ENCODE measurements at regions not wholly inside any gene's neighbourhood (a gene's known extent, or its start where the extent isn't known, plus 50 kb on each side); places are given as distances from the start of the nearest gene placed in this dataset.

- H3K27ac ChIP-seq (ENCODE audit: low read depth, low read length): no peak overlapping the region
- H3K9ac ChIP-seq (ENCODE audit: low read length): no peak overlapping the region
- no peaks in the 10 kb centered on the region for H4K20me1 ChIP-seq (ENCODE audit: low read depth, low read length)
- no peak overlapping the region for H2AFZ ChIP-seq (ENCODE audit: low read depth, low read length, severe bottlenecking)
- no peaks in the 10 kb centered on the region for H3K9me2 ChIP-seq (replicated peaks; ENCODE audit: insufficient read depth, low read length)
- no peak overlapping the region for H3K4me2 ChIP-seq (ENCODE audit: low read depth, low read length, poor library complexity, severe bottlenecking)
- H3K9me3 ChIP-seq (ENCODE audit: insufficient read depth, low read length): peaks cover 13% of the 10 kb centered on the region; the same call in 1 of the 2 replicates
- no peaks in the 10 kb centered on the region for H3F3A ChIP-seq (ENCODE audit: insufficient read depth)
- H3K79me2 ChIP-seq (ENCODE audit: insufficient read depth, low read length): no peaks in the 10 kb centered on the region
- TF ChIP-seq CTCF (IDR thresholded peaks at IDR 0.05; ENCODE audit: insufficient read depth, low read length, poor library complexity, severe bottlenecking): no peak
- no peaks in the 10 kb centered on the region for H3K27me3 ChIP-seq (ENCODE audit: low read length)
- H3K4me3 ChIP-seq (ENCODE audit: insufficient read depth, low read length, poor library complexity, severe bottlenecking): no peak overlapping the region
- H3K36me3 ChIP-seq (ENCODE audit: low read length): 0 out of 2 replicates have a peak, but pooled peaks cover 3% of the 10 kb centered on the region
Measured at GRCh38 chr11:70747285-70747684, 349.0 kb downstream of the CTTN start.

GRCh38 chr11:70747921-70748320 lies 349.6 kb downstream of the CTTN start:
- no peaks in the 10 kb centered on the region for H4K20me1 ChIP-seq (ENCODE audit: low read depth, low read length)
- H3K4me3 ChIP-seq (ENCODE audit: insufficient read depth, low read length, poor library complexity, severe bottlenecking): no peak overlapping the region
- no peak overlapping the region for H3K4me2 ChIP-seq (ENCODE audit: low read depth, low read length, poor library complexity, severe bottlenecking)
- no peaks in the 10 kb centered on the region for H3K9me2 ChIP-seq (replicated peaks; ENCODE audit: insufficient read depth, low read length)
- TF ChIP-seq EZH2phosphoT487 (conservative IDR thresholded peaks at IDR 0.05; ENCODE audit: low read length) (no peak), CTCF (IDR thresholded peaks at IDR 0.05; ENCODE audit: insufficient read depth, low read length, poor library complexity, severe bottlenecking) (no peak)
- H3K9me3 ChIP-seq (ENCODE audit: insufficient read depth, low read length): peaks cover 13% of the 10 kb centered on the region; the same call in 1 of the 2 replicates
- H3F3A ChIP-seq (ENCODE audit: insufficient read depth): no peaks in the 10 kb centered on the region
- H2AFZ ChIP-seq (ENCODE audit: low read depth, low read length, severe bottlenecking): no peak overlapping the region
- H3K9ac ChIP-seq (ENCODE audit: low read length): no peak overlapping the region
- no peaks in the 10 kb centered on the region for H3K79me2 ChIP-seq (ENCODE audit: insufficient read depth, low read length)
- no peak overlapping the region for H3K27ac ChIP-seq (ENCODE audit: low read depth, low read length)
- H3K27me3 ChIP-seq (ENCODE audit: low read length): no peaks in the 10 kb centered on the region
- H3K36me3 ChIP-seq (ENCODE audit: low read length): 0 out of 2 replicates have a peak, but pooled peaks cover 3% of the 10 kb centered on the region

- Histone ChIP-seq H3K27me3 (ENCODE audit: low read length) (no peaks in the 10 kb centered on the region), H3K9me3 (ENCODE audit: insufficient read depth, low read length) (peaks cover 13% of the 10 kb centered on the region; the same call in 1 of the 2 replicates), H3K4me2 (ENCODE audit: low read depth, low read length, poor library complexity, severe bottlenecking) (no peak overlapping the region), H3K9me2 (replicated peaks; ENCODE audit: insufficient read depth, low read length) (no peaks in the 10 kb centered on the region), H3K4me3 (ENCODE audit: insufficient read depth, low read length, poor library complexity, severe bottlenecking) (no peak overlapping the region), H3K27ac (ENCODE audit: low read depth, low read length) (no peak overlapping the region), H4K20me1 (ENCODE audit: low read depth, low read length) (no peaks in the 10 kb centered on the region), H3K36me3 (ENCODE audit: low read length) (0 out of 2 replicates have a peak, but pooled peaks cover 3% of the 10 kb centered on the region), H3K9ac (ENCODE audit: low read length) (no peak overlapping the region), H3K79me2 (ENCODE audit: insufficient read depth, low read length) (no peaks in the 10 kb centered on the region), H3F3A (ENCODE audit: insufficient read depth) (no peaks in the 10 kb centered on the region), H2AFZ (ENCODE audit: low read depth, low read length, severe bottlenecking) (no peak overlapping the region)
- TF ChIP-seq CTCF (IDR thresholded peaks at IDR 0.05; ENCODE audit: insufficient read depth, low read length, poor library complexity, severe bottlenecking) (no peak), EZH2phosphoT487 (conservative IDR thresholded peaks at IDR 0.05; ENCODE audit: low read length) (no peak)
Measured at GRCh38 chr11:70751142-70751734, 352.9 kb downstream of the CTTN start.
